K562 (cell line): ENCODE measurements at regions not wholly inside any gene's neighbourhood (a gene's known extent, or its start where the extent isn't known, plus 50 kb on each side); places are given as distances from the start of the nearest gene placed in this dataset.

Experiments
- ATAC-seq: fragments of 200-7000 bp; cut with Tn5 transposase; 3 replicates; pipeline ENCODE4 v1.9.1; 2020; ENCODE audit warnings: moderate library complexity
- BruUV-seq: library from RNA; stranded (reverse); fragments of 400-500 nt; replicated peaks from 2 replicates; lab custom pipeline; 2021; lab: Mats Ljungman, UMichigan
- CTCF ChIA-PET: fragments of 300-600 bp; formaldehyde crosslinking; extraction: SDS; loops from one replicate; lab custom pipeline; 2021; ENCODE audit warnings: low intra/inter-chr PET ratio; lab: Yijun Ruan, JAX
- POLR2A ChIA-PET: fragments of 300-600, 350-650 bp; sonication (Branson Sonifier 250); formaldehyde crosslinking; extraction: SDS; loops from one replicate; lab custom pipeline; 2021; ENCODE audit warnings: antibody characterized with exemption, inconsistent platforms; lab: Yijun Ruan, JAX
- DNase-seq, 4 experiments: peaks; one replicate each; pipeline versions ENCODE4 v3.0.0 to v3.0.0-alpha.2; 2011 to 2018; ENCODE audit warnings: low spot score in 3 of 4, mixed read lengths in 3 of 4; ENCODE audit errors: extremely low read depth in 1 of 4
- FAIRE-seq: peaks from 2 replicates; lab custom pipeline; 2011; peaks lifted over from hg19 to GRCh38; lab: Jason Lieb, UNC
- H2AFZ ChIP-seq: 2 replicates; pipeline ENCODE4 v1.6.0; 2011; ENCODE audit warnings: low read depth, low read length, control low read depth, inconsistent platforms
- H3K27ac ChIP-seq: fragments of 200-600 bp; 3 replicates; pipeline ENCODE4 v1.8.0; 2011; ENCODE audit warnings: low read depth, mild to moderate bottlenecking, control low read depth, inconsistent platforms, low read length, moderate library complexity, mixed read lengths; ENCODE audit errors: extremely low read depth
- H3K27me3 ChIP-seq, 2 experiments: fragments of 300-600 bp in 1 of 2; 2 replicates in 1 of 2; 3 replicates in 1 of 2; pipeline versions ENCODE4 v1.6.0 to v1.8.0; 2011; ENCODE audit warnings: inconsistent platforms in 2 of 2, low read length in 2 of 2, mild to moderate bottlenecking in 1 of 2, mixed read lengths in 1 of 2, moderate library complexity in 1 of 2; ENCODE audit not compliant: control insufficient read depth in 2 of 2, insufficient read depth in 2 of 2
- H3K36me3 ChIP-seq: fragments of 300-600 bp; 3 replicates; pipeline ENCODE4 v1.8.0; 2011; ENCODE audit warnings: mild to moderate bottlenecking, low read length, inconsistent platforms; ENCODE audit not compliant: control insufficient read depth, insufficient read depth
- H3K4me1 ChIP-seq, 2 experiments: fragments of 200-600 bp in 1 of 2; replicated peaks in 1 of 2; 2 replicates in 1 of 2; 3 replicates in 1 of 2; pipeline versions ENCODE4 v1.5.1 to v1.8.0; 2011; ENCODE audit warnings: inconsistent platforms in 2 of 2, low read length in 2 of 2, mild to moderate bottlenecking in 1 of 2, mixed read lengths in 1 of 2, moderate library complexity in 1 of 2; ENCODE audit not compliant: control insufficient read depth in 2 of 2, insufficient read depth in 2 of 2
- H3K4me2 ChIP-seq: 2 replicates; pipeline ENCODE4 v1.6.1; 2011; ENCODE audit warnings: low read length, control low read depth, inconsistent platforms, mixed read lengths; ENCODE audit not compliant: insufficient read depth
- H3K4me3 ChIP-seq: fragments of 200-600 bp; sonication (generic), shearing (Covaris generic); 2 replicates; pipeline ENCODE4 v1.5.1; 2016; ENCODE audit warnings: control low read depth, inconsistent platforms
- H3K79me2 ChIP-seq: fragments of 200-600 bp; 3 replicates; pipeline ENCODE4 v1.8.0; 2011; ENCODE audit warnings: low read length, inconsistent platforms; ENCODE audit not compliant: control insufficient read depth, insufficient read depth
- H3K9ac ChIP-seq, 2 experiments: 2 replicates each; pipeline versions ENCODE4 v1.6.0 to v1.6.1; 2011; ENCODE audit warnings: low read depth in 2 of 2, low read length in 2 of 2, control low read depth in 1 of 2, inconsistent platforms in 1 of 2, mild to moderate bottlenecking in 1 of 2, mixed read lengths in 1 of 2; ENCODE audit not compliant: insufficient read depth in 1 of 2
- H3K9me1 ChIP-seq: one replicate; pipeline ENCODE4 v1.6.0; 2011; ENCODE audit warnings: inconsistent platforms, mild to moderate bottlenecking, low read length, moderate library complexity; ENCODE audit not compliant: control insufficient read depth, insufficient read depth
- H3K9me3 ChIP-seq: replicated peaks from 2 replicates; pipeline ENCODE4 v1.5.1; 2011; ENCODE audit warnings: low read depth, low read length, inconsistent platforms; ENCODE audit not compliant: control insufficient read depth, insufficient read depth
- H4K20me1 ChIP-seq: replicated peaks from 2 replicates; pipeline ENCODE4 v1.6.1; 2011; ENCODE audit warnings: low read length, inconsistent platforms, mixed read lengths; ENCODE audit not compliant: control insufficient read depth, insufficient read depth
- BDP1 ChIP-seq: IDR thresholded peaks from 3 replicates; pipeline ENCODE4 v1.6.1; 2011; ENCODE audit not compliant: insufficient read length, insufficient read depth
- BRCA1 ChIP-seq, 2 experiments: fragments of 450-650 bp in 1 of 2; sonication (generic) in 1 of 2; formaldehyde crosslinking in 1 of 2; IDR thresholded peaks; 2 replicates each; pipeline versions ENCODE4 v1.5.0 to v1.6.1; 2017 to 2020; ENCODE audit warnings: mild to moderate bottlenecking in 1 of 2, missing genetic modification reagents in 1 of 2
- CEBPB ChIP-seq: fragments of 450-650 bp; IDR thresholded peaks from 2 replicates; pipeline ENCODE4 v1.6.1; 2016; ENCODE audit warnings: missing genetic modification characterization, missing compliant biosample characterization
- CHD2 ChIP-seq: IDR thresholded peaks from 2 replicates; pipeline ENCODE4 v1.6.1; 2011; ENCODE audit warnings: low read depth, low read length
- CHD4 ChIP-seq: fragments of 200-600 bp; sonication (generic); IDR thresholded peaks from 3 replicates; pipeline ENCODE4 v1.6.1; 2012; ENCODE audit warnings: low read depth, mild to moderate bottlenecking, mixed read lengths, low read length, inconsistent platforms; ENCODE audit not compliant: insufficient read depth, insufficient replicate concordance, poor library complexity, severe bottlenecking
- FIP1L1 ChIP-seq: fragments of 200-400 bp; formaldehyde crosslinking; IDR thresholded peaks from 2 replicates; pipeline ENCODE4 v1.6.1; 2018; ENCODE audit warnings: mild to moderate bottlenecking, low read depth, low read length; ENCODE audit not compliant: poor library complexity, severe bottlenecking
- KAT7 ChIP-seq: sonication (generic); formaldehyde crosslinking; IDR thresholded peaks from 2 replicates; pipeline ENCODE4 v1.8.0; 2022; ENCODE audit warnings: missing genetic modification reagents, mild to moderate bottlenecking, borderline replicate concordance
- MTA1 ChIP-seq: fragments of 450-650 bp; IDR thresholded peaks from 2 replicates; pipeline ENCODE4 v1.6.1; 2017; ENCODE audit warnings: borderline replicate concordance
- ZNF436 ChIP-seq: fragments of 250-450, 450-650 bp; sonication (Bioruptor Pico); formaldehyde crosslinking; IDR thresholded peaks from 2 replicates; pipeline ENCODE4 v1.7.0; 2020; ENCODE audit warnings: mild to moderate bottlenecking
- WGBS: fragments of 100-300 bp; shearing (Covaris generic); methylation state at CpG from one replicate; pipeline ENCODE4 v1.1.6; 2016; ENCODE audit warnings: low coverage, mixed read lengths; ENCODE audit not compliant: insufficient coverage; ENCODE audit errors: missing lambda C conversion rate; 5-methylcytosine and 5-hydroxymethylcytosine counted together
- in situ Hi-C: fragments of 300-500 bp; cut with MboI; formaldehyde crosslinking; loops from 4 replicates; pipeline ENCODE4 v1.15.0; 2018; ENCODE audit warnings: inconsistent platforms, mixed read lengths
- intact Hi-C: fragments of 100-400 bp; cut with micrococcal nuclease; formaldehyde crosslinking; loops from 2 replicates; pipeline ENCODE4 v1.14.2; 2022
- TF ChIP-seq, protein P1 (sequence below): fragments of 250-450 bp; sonication (Bioruptor Pico); IDR thresholded peaks from 2 replicates; pipeline ENCODE4 v1.5.0; 2020; ENCODE audit warnings: mild to moderate bottlenecking, borderline replicate concordance
- TF ChIP-seq, protein P2 (sequence below), 2 experiments: fragments of 200-800 bp in 1 of 2; sonication (Bioruptor generic) in 1 of 2; sonication (generic) in 1 of 2; formaldehyde crosslinking in 1 of 2; IDR thresholded peaks in 1 of 2; conservative IDR thresholded peaks in 1 of 2; 2 replicates each; pipeline versions ENCODE4 v1.5.0 to v1.6.1; 2016 to 2020; ENCODE audit warnings: missing compliant biosample characterization in 1 of 2, missing genetic modification characterization in 1 of 2, missing genetic modification reagents in 1 of 2

DNA sequence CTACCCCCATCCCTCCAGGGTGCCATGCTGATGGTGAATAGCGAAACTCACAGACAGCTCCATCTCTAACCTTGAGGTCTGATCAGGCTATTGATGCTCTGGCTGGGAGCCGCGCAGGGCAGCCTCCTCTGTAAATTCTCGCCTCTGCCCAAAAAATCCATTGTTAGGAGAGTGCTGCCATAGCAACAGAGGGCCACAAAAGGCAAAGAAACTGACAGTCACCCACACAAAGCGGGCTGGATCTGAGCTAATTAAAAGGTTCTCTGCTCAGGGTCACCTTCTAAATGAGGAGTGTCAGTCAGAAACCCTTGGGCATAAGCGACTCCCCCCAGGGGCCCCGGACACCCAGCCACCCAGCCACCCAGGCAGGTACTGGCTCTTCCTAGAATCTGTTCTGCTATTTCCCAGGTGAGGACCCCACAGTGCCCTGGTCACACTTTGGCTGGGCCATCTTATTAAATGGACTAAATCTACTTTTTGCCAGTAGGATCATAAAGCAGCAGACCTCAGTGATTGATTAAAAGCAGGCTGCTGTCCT lies 126.7 kb downstream of the MED10 start:
- H3K27me3 ChIP-seq = peaks cover 2 to 25% of the 10 kb centered on the region in 2 experiments; a peak in 3 of 5 replicates
- no peaks in the 10 kb centered on the region for H3K4me1 ChIP-seq
- no peaks in the 10 kb centered on the region for H3K79me2 ChIP-seq
- in situ Hi-C loops (no loop called here), intact Hi-C loops (no loop called here)
- DNase-seq = no peak
- no peaks in the 10 kb centered on the region for H3K9me3 ChIP-seq
- no peak overlapping the region for H3K9ac ChIP-seq
- ATAC-seq = no peak
- peaks cover 2% of the 10 kb centered on the region for H3K9me1 ChIP-seq
- peaks cover 5% of the 10 kb centered on the region; the same call in 1 of the 2 replicates for H4K20me1 ChIP-seq
- POLR2A ChIA-PET = interaction anchor here (0.6 kb wide), 2 partner anchors 274 to 859 kb away, joined by 3 read pairs; no protein-coding TSS in a partner anchor
- CTCF ChIA-PET = no interaction called here
- BruUV-seq = no TSS peak
- H3K36me3 ChIP-seq = no peaks in the 10 kb centered on the region
- no peak overlapping the region for H2AFZ ChIP-seq
- FAIRE-seq = no peak
- no peak overlapping the region for H3K4me3 ChIP-seq
- H3K4me2 ChIP-seq = no peak overlapping the region
- WGBS = 3% methylated on average over 7 of the region's 7 CpGs
- H3K27ac ChIP-seq = no peak overlapping the region
- TF ChIP-seq CEBPB (no peak), ZNF436 (CRISPR knock-in tag) (no peak), KAT7 (CRISPR knock-in tag) (no peak), FIP1L1 (no peak), BRCA1 (IDR thresholded peaks at IDR 0.05) (no peak), BRCA1 (CRISPR knock-in tag; IDR thresholded peaks at IDR 0.05) (no peak), CHD4 (no peak), CHD2 (no peak), BDP1 (no peak), MTA1 (no peak)
- TF ChIP-seq, protein P1, sequence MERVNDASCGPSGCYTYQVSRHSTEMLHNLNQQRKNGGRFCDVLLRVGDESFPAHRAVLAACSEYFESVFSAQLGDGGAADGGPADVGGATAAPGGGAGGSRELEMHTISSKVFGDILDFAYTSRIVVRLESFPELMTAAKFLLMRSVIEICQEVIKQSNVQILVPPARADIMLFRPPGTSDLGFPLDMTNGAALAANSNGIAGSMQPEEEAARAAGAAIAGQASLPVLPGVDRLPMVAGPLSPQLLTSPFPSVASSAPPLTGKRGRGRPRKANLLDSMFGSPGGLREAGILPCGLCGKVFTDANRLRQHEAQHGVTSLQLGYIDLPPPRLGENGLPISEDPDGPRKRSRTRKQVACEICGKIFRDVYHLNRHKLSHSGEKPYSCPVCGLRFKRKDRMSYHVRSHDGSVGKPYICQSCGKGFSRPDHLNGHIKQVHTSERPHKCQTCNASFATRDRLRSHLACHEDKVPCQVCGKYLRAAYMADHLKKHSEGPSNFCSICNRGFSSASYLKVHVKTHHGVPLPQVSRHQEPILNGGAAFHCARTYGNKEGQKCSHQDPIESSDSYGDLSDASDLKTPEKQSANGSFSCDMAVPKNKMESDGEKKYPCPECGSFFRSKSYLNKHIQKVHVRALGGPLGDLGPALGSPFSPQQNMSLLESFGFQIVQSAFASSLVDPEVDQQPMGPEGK = no peak
- TF ChIP-seq, protein P2, sequence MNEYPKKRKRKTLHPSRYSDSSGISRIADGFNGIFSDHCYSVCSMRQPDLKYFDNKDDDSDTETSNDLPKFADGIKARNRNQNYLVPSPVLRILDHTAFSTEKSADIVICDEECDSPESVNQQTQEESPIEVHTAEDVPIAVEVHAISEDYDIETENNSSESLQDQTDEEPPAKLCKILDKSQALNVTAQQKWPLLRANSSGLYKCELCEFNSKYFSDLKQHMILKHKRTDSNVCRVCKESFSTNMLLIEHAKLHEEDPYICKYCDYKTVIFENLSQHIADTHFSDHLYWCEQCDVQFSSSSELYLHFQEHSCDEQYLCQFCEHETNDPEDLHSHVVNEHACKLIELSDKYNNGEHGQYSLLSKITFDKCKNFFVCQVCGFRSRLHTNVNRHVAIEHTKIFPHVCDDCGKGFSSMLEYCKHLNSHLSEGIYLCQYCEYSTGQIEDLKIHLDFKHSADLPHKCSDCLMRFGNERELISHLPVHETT (CRISPR knock-in tag; conservative IDR thresholded peaks at IDR 0.05 in 1 of 2, IDR thresholded peaks at IDR 0.05 in 1 of 2) = no peak
